WTC11 (cell line): ENCODE measurements at regions not wholly inside any gene's neighbourhood (a gene's known extent, or its start where the extent isn't known, plus 50 kb on each side); places are given as distances from the start of the nearest gene placed in this dataset.

Source experiments
- ATAC-seq: fragments of 200-7000 bp; cut with Tn5 transposase; 2 replicates; pipeline ENCODE4 v1.10.0; 2021; ENCODE audit warnings: mild to moderate bottlenecking, moderate library complexity
- CTCF ChIA-PET: fragments of 300-600 bp; sonication (Branson Sonifier 250); formaldehyde crosslinking; loops from one replicate; lab custom pipeline; 2021; ENCODE audit warnings: antibody characterized with exemption; lab: Charles Lee
- POLR2A ChIA-PET: fragments of 350-600 bp; sonication (Branson Sonifier 250); formaldehyde crosslinking; loops from one replicate; lab custom pipeline; 2021; ENCODE audit warnings: antibody characterized with exemption; lab: Charles Lee
- DNase-seq: peaks from one replicate; pipeline ENCODE4 v3.0.0; 2021; ENCODE audit warnings: low spot score
- H3K27ac Mint-ChIP-seq: 2 replicates; pipeline ENCODE4 v1.8.0; 2021; ENCODE audit warnings: mixed read lengths
- H3K27me3 Mint-ChIP-seq: 2 replicates; pipeline ENCODE4 v1.8.0; 2021; ENCODE audit warnings: low read depth, mild to moderate bottlenecking, moderate library complexity, mixed read lengths
- H3K36me3 Mint-ChIP-seq: 2 replicates; pipeline ENCODE4 v1.8.0; 2021; ENCODE audit warnings: mixed read lengths
- H3K4me1 Mint-ChIP-seq: 2 replicates; pipeline ENCODE4 v1.8.0; 2022; ENCODE audit warnings: mixed read lengths
- H3K4me3 Mint-ChIP-seq: 2 replicates; pipeline ENCODE4 v1.8.0; 2021; ENCODE audit warnings: mild to moderate bottlenecking, moderate library complexity, mixed read lengths
- H3K9me3 Mint-ChIP-seq: 2 replicates; pipeline ENCODE4 v1.8.0; 2021; ENCODE audit warnings: mixed read lengths
- CBFB ChIP-seq: sonication (generic); formaldehyde crosslinking; IDR thresholded peaks from 2 replicates; pipeline ENCODE4 v1.8.1; 2022; ENCODE audit warnings: mild to moderate bottlenecking, low read depth, missing genetic modification reagents
- EMX1 ChIP-seq: fragments of 250-450 bp; sonication (Bioruptor Pico); IDR thresholded peaks from 2 replicates; pipeline ENCODE4 v1.8.0; 2021; ENCODE audit warnings: mild to moderate bottlenecking
- ESRRA ChIP-seq: sonication (generic); formaldehyde crosslinking; IDR thresholded peaks from 2 replicates; pipeline ENCODE4 v1.8.1; 2022; ENCODE audit warnings: mild to moderate bottlenecking, missing genetic modification reagents, borderline replicate concordance
- FOXK1 ChIP-seq: sonication (generic); formaldehyde crosslinking; IDR thresholded peaks from 2 replicates; pipeline ENCODE4 v1.8.0; 2022; ENCODE audit warnings: mild to moderate bottlenecking, moderate library complexity, missing genetic modification reagents
- GTF2I ChIP-seq: fragments of 250-450 bp; sonication (Bioruptor Pico); conservative IDR thresholded peaks from 2 replicates; pipeline ENCODE4 v1.4.0; 2021; ENCODE audit warnings: mild to moderate bottlenecking
- HMGA2 ChIP-seq: fragments of 250-450 bp; sonication (Bioruptor Pico); IDR thresholded peaks from 2 replicates; pipeline ENCODE4 v1.4.0; 2021; ENCODE audit warnings: mild to moderate bottlenecking, moderate library complexity
- IRF1 ChIP-seq: sonication (generic); formaldehyde crosslinking; IDR thresholded peaks from 2 replicates; pipeline ENCODE4 v1.8.0; 2023; ENCODE audit warnings: missing genetic modification reagents
- KAT7 ChIP-seq: sonication (generic); formaldehyde crosslinking; IDR thresholded peaks from 2 replicates; pipeline ENCODE4 v1.8.1; 2023; ENCODE audit warnings: missing genetic modification reagents, mild to moderate bottlenecking, borderline replicate concordance
- SP1 ChIP-seq: sonication (generic); formaldehyde crosslinking; conservative IDR thresholded peaks from 2 replicates; pipeline ENCODE4 v1.8.1; 2022; ENCODE audit warnings: missing genetic modification reagents
- TEAD1 ChIP-seq: sonication (generic); formaldehyde crosslinking; IDR thresholded peaks from 2 replicates; pipeline ENCODE4 v1.8.0; 2022; ENCODE audit warnings: mild to moderate bottlenecking, missing genetic modification reagents
- TP53 ChIP-seq: sonication (generic); formaldehyde crosslinking; IDR thresholded peaks from 2 replicates; pipeline ENCODE4 v1.8.1; 2023; ENCODE audit warnings: mild to moderate bottlenecking, missing genetic modification reagents
- ZBTB43 ChIP-seq: sonication (generic); formaldehyde crosslinking; IDR thresholded peaks from 2 replicates; pipeline ENCODE4 v1.8.1; 2023; ENCODE audit warnings: mild to moderate bottlenecking, missing genetic modification reagents
- ZNF219 ChIP-seq: sonication (generic); formaldehyde crosslinking; IDR thresholded peaks from 2 replicates; pipeline ENCODE4 v1.8.0; 2023; ENCODE audit warnings: missing genetic modification reagents, mild to moderate bottlenecking, borderline replicate concordance
- ZNF396 ChIP-seq: fragments of 250-450 bp; sonication (Bioruptor Pico); IDR thresholded peaks from 2 replicates; pipeline ENCODE4 v1.8.0; 2021; ENCODE audit warnings: mild to moderate bottlenecking, moderate library complexity, borderline replicate concordance
- ZNF416 ChIP-seq: fragments of 250-450 bp; sonication (Bioruptor Pico); IDR thresholded peaks from 2 replicates; pipeline ENCODE4 v1.9.0; 2021; ENCODE audit warnings: mild to moderate bottlenecking, inconsistent platforms
- TF ChIP-seq, protein P1 (sequence below): fragments of 250-450 bp; sonication (Bioruptor Pico); IDR thresholded peaks from 2 replicates; pipeline ENCODE4 v1.9.0; 2021; ENCODE audit warnings: mild to moderate bottlenecking
- TF ChIP-seq, protein P2 (sequence below): sonication (generic); formaldehyde crosslinking; IDR thresholded peaks from 2 replicates; pipeline ENCODE4 v1.8.0; 2022; ENCODE audit warnings: mild to moderate bottlenecking, missing genetic modification reagents
- TF ChIP-seq, protein P3 (sequence below): sonication (generic); formaldehyde crosslinking; IDR thresholded peaks from 2 replicates; pipeline ENCODE4 v1.8.0; 2022; ENCODE audit warnings: mild to moderate bottlenecking, missing genetic modification reagents

DNA sequence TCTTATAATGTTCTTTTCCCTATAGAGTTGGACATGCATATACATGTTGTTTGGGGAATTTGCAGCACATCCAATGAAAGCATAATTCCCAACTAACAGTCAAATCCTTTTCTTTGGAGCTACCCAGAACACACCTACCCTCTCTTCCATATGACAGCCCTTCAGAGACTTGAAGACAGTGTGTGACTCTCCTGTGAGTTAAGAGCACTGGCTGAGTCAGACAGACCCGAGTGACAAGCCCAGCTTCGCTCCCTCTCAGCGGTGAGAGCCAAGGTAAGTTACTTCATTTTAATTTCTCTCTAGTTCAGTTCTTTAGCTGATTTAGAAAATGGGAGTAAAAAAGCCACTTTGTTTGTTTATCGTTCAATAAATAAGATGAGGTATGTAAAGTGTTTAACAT, 86.3 kb downstream of the RTL9 start:
- Mint-ChIP-seq H3K36me3 (no peaks in the 10 kb centered on the region), H3K9me3 (no peaks in the 10 kb centered on the region), H3K4me1 (peaks cover 31% of the 10 kb centered on the region), H3K4me3 (no peak overlapping the region), H3K27ac (no peak overlapping the region), H3K27me3 (no peaks in the 10 kb centered on the region; the same call in 1 of the 2 replicates)
- TF ChIP-seq CBFB (CRISPR knock-in tag) (no peak), ZBTB43 (CRISPR knock-in tag) (no peak), EMX1 (no peak), ZNF416 (CRISPR knock-in tag) (no peak), KAT7 (CRISPR knock-in tag) (no peak)
- TF ChIP-seq, protein P1, sequence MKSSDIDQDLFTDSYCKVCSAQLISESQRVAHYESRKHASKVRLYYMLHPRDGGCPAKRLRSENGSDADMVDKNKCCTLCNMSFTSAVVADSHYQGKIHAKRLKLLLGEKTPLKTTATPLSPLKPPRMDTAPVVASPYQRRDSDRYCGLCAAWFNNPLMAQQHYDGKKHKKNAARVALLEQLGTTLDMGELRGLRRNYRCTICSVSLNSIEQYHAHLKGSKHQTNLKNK (CRISPR knock-in tag): no peak
- POLR2A ChIA-PET: no interaction called here
- DNase-seq (no peak), ATAC-seq (peak; percentile 46)
- CTCF ChIA-PET: interaction anchor here (0.9 to 1.2 kb wide), 3 partner anchors 26 to 402 kb away, joined by 4 to 5 read pairs (median 5); no protein-coding TSS in a partner anchor

GRCh38 chrX:110448459-110448858, 89.8 kb downstream of the RTL9 start:
- ChIA-PET POLR2A (no interaction called here), CTCF (interaction anchor here (0.7 to 1.9 kb wide), 5 partner anchors 23 to 405 kb away, joined by 3 to 13 read pairs (median 4); no protein-coding TSS in a partner anchor)
- Mint-ChIP-seq H3K27ac (no peak overlapping the region), H3K9me3 (no peaks in the 10 kb centered on the region), H3K4me1 (peaks cover 24% of the 10 kb centered on the region), H3K4me3 (no peak overlapping the region), H3K36me3 (no peaks in the 10 kb centered on the region), H3K27me3 (no peaks in the 10 kb centered on the region; the same call in 1 of the 2 replicates)
- ATAC-seq (peak; percentile 57), DNase-seq (no peak)
- TF ChIP-seq TP53 (CRISPR knock-in tag) (no peak), ZNF219 (no peak), IRF1 (CRISPR knock-in tag) (no peak), SP1 (CRISPR knock-in tag) (no peak), EMX1 (no peak), GTF2I (CRISPR knock-in tag) (no peak), ZNF396 (CRISPR knock-in tag) (no peak), FOXK1 (no peak), TEAD1 (CRISPR knock-in tag) (no peak)

- Mint-ChIP-seq H3K36me3 (no peaks in the 10 kb centered on the region), H3K4me3 (no peak overlapping the region), H3K27me3 (no peaks in the 10 kb centered on the region; the same call in 1 of the 2 replicates), H3K27ac (no peak overlapping the region), H3K4me1 (peaks cover 24% of the 10 kb centered on the region), H3K9me3 (no peaks in the 10 kb centered on the region)
- ATAC-seq (no peak), DNase-seq (no peak)
- POLR2A ChIA-PET: no interaction called here
- TF ChIP-seq ESRRA (no peak), HMGA2 (CRISPR knock-in tag) (no peak)
- TF ChIP-seq, protein P2, sequence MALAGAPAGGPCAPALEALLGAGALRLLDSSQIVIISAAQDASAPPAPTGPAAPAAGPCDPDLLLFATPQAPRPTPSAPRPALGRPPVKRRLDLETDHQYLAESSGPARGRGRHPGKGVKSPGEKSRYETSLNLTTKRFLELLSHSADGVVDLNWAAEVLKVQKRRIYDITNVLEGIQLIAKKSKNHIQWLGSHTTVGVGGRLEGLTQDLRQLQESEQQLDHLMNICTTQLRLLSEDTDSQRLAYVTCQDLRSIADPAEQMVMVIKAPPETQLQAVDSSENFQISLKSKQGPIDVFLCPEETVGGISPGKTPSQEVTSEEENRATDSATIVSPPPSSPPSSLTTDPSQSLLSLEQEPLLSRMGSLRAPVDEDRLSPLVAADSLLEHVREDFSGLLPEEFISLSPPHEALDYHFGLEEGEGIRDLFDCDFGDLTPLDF: no peak
- TF ChIP-seq, protein P3, sequence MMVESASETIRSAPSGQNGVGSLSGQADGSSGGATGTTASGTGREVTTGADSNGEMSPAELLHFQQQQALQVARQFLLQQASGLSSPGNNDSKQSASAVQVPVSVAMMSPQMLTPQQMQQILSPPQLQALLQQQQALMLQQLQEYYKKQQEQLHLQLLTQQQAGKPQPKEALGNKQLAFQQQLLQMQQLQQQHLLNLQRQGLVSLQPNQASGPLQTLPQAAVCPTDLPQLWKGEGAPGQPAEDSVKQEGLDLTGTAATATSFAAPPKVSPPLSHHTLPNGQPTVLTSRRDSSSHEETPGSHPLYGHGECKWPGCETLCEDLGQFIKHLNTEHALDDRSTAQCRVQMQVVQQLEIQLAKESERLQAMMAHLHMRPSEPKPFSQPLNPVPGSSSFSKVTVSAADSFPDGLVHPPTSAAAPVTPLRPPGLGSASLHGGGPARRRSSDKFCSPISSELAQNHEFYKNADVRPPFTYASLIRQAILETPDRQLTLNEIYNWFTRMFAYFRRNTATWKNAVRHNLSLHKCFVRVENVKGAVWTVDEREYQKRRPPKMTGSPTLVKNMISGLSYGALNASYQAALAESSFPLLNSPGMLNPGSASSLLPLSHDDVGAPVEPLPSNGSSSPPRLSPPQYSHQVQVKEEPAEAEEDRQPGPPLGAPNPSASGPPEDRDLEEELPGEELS (CRISPR knock-in tag): no peak
- CTCF ChIA-PET: interaction anchor here (0.7 to 1.9 kb wide), 3 partner anchors 142 to 404 kb away, joined by 3 to 13 read pairs (median 4); no protein-coding TSS in a partner anchor
These were observed 90.7 kb downstream of the RTL9 start for GRCh38 chrX:110449312-110449711.
